ENCODE measurements at regions not wholly inside any gene's neighbourhood (a gene's known extent, or its start where the extent isn't known, plus 50 kb on each side); places are given as distances from the start of the nearest gene placed in this dataset.

GRCh38 chr17:15177343-15177742, 87.8 kb downstream of the PMP22 start:
- TF ChIP-seq, protein P1, sequence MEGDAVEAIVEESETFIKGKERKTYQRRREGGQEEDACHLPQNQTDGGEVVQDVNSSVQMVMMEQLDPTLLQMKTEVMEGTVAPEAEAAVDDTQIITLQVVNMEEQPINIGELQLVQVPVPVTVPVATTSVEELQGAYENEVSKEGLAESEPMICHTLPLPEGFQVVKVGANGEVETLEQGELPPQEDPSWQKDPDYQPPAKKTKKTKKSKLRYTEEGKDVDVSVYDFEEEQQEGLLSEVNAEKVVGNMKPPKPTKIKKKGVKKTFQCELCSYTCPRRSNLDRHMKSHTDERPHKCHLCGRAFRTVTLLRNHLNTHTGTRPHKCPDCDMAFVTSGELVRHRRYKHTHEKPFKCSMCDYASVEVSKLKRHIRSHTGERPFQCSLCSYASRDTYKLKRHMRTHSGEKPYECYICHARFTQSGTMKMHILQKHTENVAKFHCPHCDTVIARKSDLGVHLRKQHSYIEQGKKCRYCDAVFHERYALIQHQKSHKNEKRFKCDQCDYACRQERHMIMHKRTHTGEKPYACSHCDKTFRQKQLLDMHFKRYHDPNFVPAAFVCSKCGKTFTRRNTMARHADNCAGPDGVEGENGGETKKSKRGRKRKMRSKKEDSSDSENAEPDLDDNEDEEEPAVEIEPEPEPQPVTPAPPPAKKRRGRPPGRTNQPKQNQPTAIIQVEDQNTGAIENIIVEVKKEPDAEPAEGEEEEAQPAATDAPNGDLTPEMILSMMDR (IDR thresholded peaks at IDR 0.05; ENCODE audit: insufficient read depth, low read length, severe bottlenecking), result no peak
- Histone ChIP-seq H3K27me3 (ENCODE audit: control insufficient read depth, insufficient read depth, low read length) (no peaks in the 10 kb centered on the region), H3K36me3 (ENCODE audit: control insufficient read depth, insufficient read depth, low read length) (no peaks in the 10 kb centered on the region), H3K4me3 (ENCODE audit: low read depth, low read length) (no peak overlapping the region)
- DNase-seq (ENCODE audit: low read depth) (no peak), FAIRE-seq (no peak)

DNA sequence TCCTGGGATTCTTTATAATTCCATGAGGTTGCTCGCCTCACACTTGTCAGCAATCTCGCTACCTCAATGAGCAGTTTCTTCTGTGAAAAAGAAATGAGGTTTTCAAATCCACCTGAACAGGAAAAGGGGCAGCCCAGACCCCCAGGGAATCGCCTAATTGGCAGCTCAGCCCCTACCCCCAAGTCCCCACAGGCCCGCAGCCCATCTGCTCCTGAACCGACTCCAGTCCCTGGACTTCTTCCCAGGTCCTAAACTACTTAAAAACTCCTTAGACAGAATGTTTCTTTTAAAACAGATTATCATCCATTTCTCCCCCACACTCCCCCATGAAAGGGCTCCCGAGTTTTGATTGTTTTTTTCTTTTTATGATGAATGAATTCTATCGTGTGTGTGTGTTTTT, 89.8 kb downstream of the PMP22 start:
- FAIRE-seq, result no peak
- Histone ChIP-seq H3K36me3 (ENCODE audit: control insufficient read depth, insufficient read depth, low read length) (no peaks in the 10 kb centered on the region), H3K27me3 (ENCODE audit: control insufficient read depth, insufficient read depth, low read length) (no peaks in the 10 kb centered on the region), H3K4me3 (ENCODE audit: low read depth, low read length) (no peak overlapping the region)
- TF ChIP-seq, protein P1 (IDR thresholded peaks at IDR 0.05; ENCODE audit: insufficient read depth, low read length, severe bottlenecking), result no peak
- no peak for DNase-seq (ENCODE audit: low read depth)

DNA sequence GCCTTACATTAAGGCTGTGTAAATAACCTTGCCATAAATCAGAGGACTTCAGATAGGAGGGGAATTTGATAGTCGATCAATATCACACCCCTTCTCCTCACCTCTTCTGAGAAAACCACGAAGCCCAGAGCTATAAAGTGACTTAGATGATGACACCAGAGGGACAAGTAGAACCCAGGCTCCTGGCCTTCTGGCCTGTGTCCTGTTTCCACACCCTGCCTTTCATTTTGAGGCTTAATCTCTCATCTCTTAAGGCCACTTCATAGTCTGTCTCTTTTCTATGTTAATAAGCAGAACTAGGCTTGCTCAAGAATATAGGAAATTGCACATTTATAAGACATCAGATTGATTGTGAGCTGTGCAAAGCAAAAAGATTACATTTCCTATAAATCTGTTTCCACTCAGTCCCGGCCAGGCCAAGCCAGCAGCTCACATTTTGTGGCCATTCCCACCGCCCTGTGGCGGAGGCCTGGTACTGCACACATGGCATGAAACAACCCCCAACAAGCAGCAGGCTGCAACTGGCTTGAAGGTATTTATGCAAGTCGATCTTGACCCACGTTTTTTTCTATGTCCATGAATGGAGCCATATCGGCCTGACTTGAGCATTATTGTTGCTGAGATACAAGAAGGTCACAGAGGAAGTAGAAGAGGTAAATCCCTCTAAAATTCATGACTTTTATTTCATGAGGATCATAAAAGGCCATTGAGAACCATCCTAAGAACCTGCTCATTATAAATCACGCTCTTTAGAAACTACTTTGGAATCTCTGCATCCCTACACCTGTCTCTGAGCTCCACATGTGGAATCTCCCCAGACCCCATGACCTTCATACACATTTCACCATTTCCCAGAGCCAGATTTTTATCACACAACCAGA, 93.7 kb downstream of the PMP22 start:
- Histone ChIP-seq H3K27me3 (ENCODE audit: control insufficient read depth, insufficient read depth, low read length) (no peaks in the 10 kb centered on the region), H3K4me3 (ENCODE audit: low read depth, low read length) (no peak overlapping the region), H3K36me3 (ENCODE audit: control insufficient read depth, insufficient read depth, low read length) (no peaks in the 10 kb centered on the region)
- DNase-seq (ENCODE audit: low read depth) (peak; percentile 57), FAIRE-seq (peak; percentile 60)
- TF ChIP-seq, protein P1 (IDR thresholded peaks at IDR 0.05; ENCODE audit: insufficient read depth, low read length, severe bottlenecking), result peak; percentile 84

DNA sequence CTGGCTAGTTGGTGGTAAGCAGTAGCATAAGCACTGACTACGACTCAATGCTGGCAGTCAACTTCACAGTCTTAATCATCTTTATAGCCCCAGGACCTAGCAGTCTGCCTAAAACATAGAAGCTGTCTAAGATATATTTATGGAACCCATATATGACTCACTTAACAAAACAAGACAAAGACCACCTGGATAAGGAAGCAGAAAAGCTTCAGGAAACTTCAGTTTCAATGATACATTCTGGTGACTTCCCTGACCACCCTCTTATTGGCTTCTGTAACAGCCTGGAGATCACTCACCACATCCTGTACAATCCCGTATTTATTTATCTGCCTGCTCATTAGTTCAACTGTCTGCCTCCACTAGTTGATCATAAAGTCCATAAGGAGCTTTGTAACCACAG, 95.5 kb downstream of the PMP22 start:
- peak; percentile 40 for DNase-seq (ENCODE audit: low read depth)
- Histone ChIP-seq H3K4me3 (ENCODE audit: low read depth, low read length) (no peak overlapping the region), H3K27me3 (ENCODE audit: control insufficient read depth, insufficient read depth, low read length) (no peaks in the 10 kb centered on the region), H3K36me3 (ENCODE audit: control insufficient read depth, insufficient read depth, low read length) (no peaks in the 10 kb centered on the region)
- FAIRE-seq, result no peak
- TF ChIP-seq, protein P1 (IDR thresholded peaks at IDR 0.05; ENCODE audit: insufficient read depth, low read length, severe bottlenecking), result no peak

GRCh38 chr17:15168379-15168778, 96.7 kb downstream of the PMP22 start:
- no peak overlapping the region for H3K4me3 ChIP-seq (ENCODE audit: low read depth, low read length)
- no peaks in the 10 kb centered on the region for H3K27me3 ChIP-seq (ENCODE audit: control insufficient read depth, insufficient read depth, low read length)
- H3K36me3 ChIP-seq (ENCODE audit: control insufficient read depth, insufficient read depth, low read length), result no peaks in the 10 kb centered on the region
- FAIRE-seq (no peak), DNase-seq (ENCODE audit: low read depth) (no peak)
- TF ChIP-seq, protein P1 (IDR thresholded peaks at IDR 0.05; ENCODE audit: insufficient read depth, low read length, severe bottlenecking), result no peak

Data from bronchial epithelial cell (primary cell).